HG03457 (cell line): ENCODE measurements at regions not wholly inside any gene's neighbourhood (a gene's known extent, or its start where the extent isn't known, plus 50 kb on each side); places are given as distances from the start of the nearest gene placed in this dataset.
"Not testable (repeated sequence)": the region's sequence is repeated elsewhere in the genome, so short reads cannot be mapped to it uniquely, and the experiment has no call there.

Experiments
- ATAC-seq: cut with Tn5 transposase; IDR thresholded peaks from one replicate; pipeline ENCODE4 v1.9.1; 2021; ENCODE audit warnings: moderate number of reproducible peaks; ENCODE audit not compliant: unreplicated experiment

GRCh38 chr7:115363916-115364315, 442.0 kb downstream of the MDFIC start:
- no peak for ATAC-seq

- no peak for ATAC-seq
Measured at GRCh38 chr7:115359955-115360354, 438.1 kb downstream of the MDFIC start.

GRCh38 chr7:115359119-115359518, 437.2 kb downstream of the MDFIC start:
- no peak for ATAC-seq

- ATAC-seq = no peak
Measured at GRCh38 chr7:115357703-115357999, 435.8 kb downstream of the MDFIC start.

- no peak for ATAC-seq
Measured at GRCh38 chr7:115356999-115357702, 435.3 kb downstream of the MDFIC start.

GRCh38 chr7:115356139-115356746, 434.3 kb downstream of the MDFIC start:
- ATAC-seq = no peak

GRCh38 chr7:115354925-115355324, 433.0 kb downstream of the MDFIC start:
- no peak for ATAC-seq

- no peak for ATAC-seq
Measured at GRCh38 chr7:115352375-115352774, 430.5 kb downstream of the MDFIC start.

- no peak for ATAC-seq
Measured at GRCh38 chr7:115350764-115351163, 428.9 kb downstream of the MDFIC start.

GRCh38 chr7:115349635-115350034, 427.7 kb downstream of the MDFIC start:
- no peak for ATAC-seq

- no peak for ATAC-seq
Measured at GRCh38 chr7:115346685-115347084, 424.8 kb downstream of the MDFIC start.

- no peak for ATAC-seq
Measured at GRCh38 chr7:115340828-115341227, 418.9 kb downstream of the MDFIC start.

GRCh38 chr7:115338016-115338415, 416.1 kb downstream of the MDFIC start:
- no peak for ATAC-seq

- no peak for ATAC-seq
Measured at GRCh38 chr7:115332691-115333090, 410.8 kb downstream of the MDFIC start.

- ATAC-seq = no peak
Measured at GRCh38 chr7:115329006-115329405, 407.1 kb downstream of the MDFIC start.

- ATAC-seq = no peak
Measured at GRCh38 chr7:115328018-115328417, 406.1 kb downstream of the MDFIC start.

- no peak for ATAC-seq
Measured at GRCh38 chr7:115327326-115327725, 405.4 kb downstream of the MDFIC start.

- no peak for ATAC-seq
Measured at GRCh38 chr7:115319541-115319940, 397.6 kb downstream of the MDFIC start.

- not testable (repeated sequence) for ATAC-seq
Measured at GRCh38 chr7:115310316-115310715, 388.4 kb downstream of the MDFIC start.

GRCh38 chr7:115306586-115306985, 384.7 kb downstream of the MDFIC start:
- no peak for ATAC-seq

- no peak for ATAC-seq
Measured at GRCh38 chr7:115300231-115300870, 378.5 kb downstream of the MDFIC start.

- ATAC-seq = no peak
Measured at GRCh38 chr7:115299397-115300037, 377.6 kb downstream of the MDFIC start.
